ENCODE measurements at regions not wholly inside any gene's neighbourhood (a gene's known extent, or its start where the extent isn't known, plus 50 kb on each side); places are given as distances from the start of the nearest gene placed in this dataset.

GRCh38 chr16:8458481-8459046 lies 131.7 kb downstream of the TMEM114 start:
- Histone ChIP-seq H3K4me3 (no peak overlapping the region), H3K27me3 (ENCODE audit: low read depth) (peaks cover 5% of the 10 kb centered on the region), H3K9me3 (peaks cover 5% of the 10 kb centered on the region), H3K36me3 (no peaks in the 10 kb centered on the region), H3K4me1 (no peaks in the 10 kb centered on the region), H3K27ac (no peak overlapping the region)
- ATAC-seq (no peak), DNase-seq (no peak)
- intact Hi-C loops (cut with DNase I): no loop called here
- no peak for TF ChIP-seq CTCF (IDR thresholded peaks at IDR 0.05)

GRCh38 chr16:8453359-8453758 lies 137.0 kb downstream of the TMEM114 start:
- DNase-seq (no peak), ATAC-seq (no peak)
- Histone ChIP-seq H3K4me3 (no peak overlapping the region), H3K36me3 (no peaks in the 10 kb centered on the region), H3K4me1 (no peaks in the 10 kb centered on the region), H3K27me3 (ENCODE audit: low read depth) (peaks cover 5% of the 10 kb centered on the region), H3K9me3 (peaks cover 5% of the 10 kb centered on the region), H3K27ac (no peak overlapping the region)
- intact Hi-C loops (cut with DNase I): no loop called here
- TF ChIP-seq CTCF (IDR thresholded peaks at IDR 0.05): no peak

- no peak for ATAC-seq
- TF ChIP-seq CTCF (IDR thresholded peaks at IDR 0.05): no peak
- H3K9me3 ChIP-seq: peaks cover 5% of the 10 kb centered on the region
- DNase-seq: no peak
- no peak overlapping the region for H3K4me3 ChIP-seq
- H3K4me1 ChIP-seq: no peaks in the 10 kb centered on the region
- H3K27ac ChIP-seq: no peak overlapping the region
- intact Hi-C loops (cut with DNase I): no loop called here
- peaks cover 5% of the 10 kb centered on the region for H3K27me3 ChIP-seq (ENCODE audit: low read depth)
- H3K36me3 ChIP-seq: no peaks in the 10 kb centered on the region
These were observed 137.4 kb downstream of the TMEM114 start for GRCh38 chr16:8452941-8453340.

- TF ChIP-seq CTCF (IDR thresholded peaks at IDR 0.05): no peak
- H3K9me3 ChIP-seq: no peaks in the 10 kb centered on the region
- H3K36me3 ChIP-seq: no peaks in the 10 kb centered on the region
- no peak overlapping the region for H3K4me3 ChIP-seq
- H3K27me3 ChIP-seq (ENCODE audit: low read depth): no peaks in the 10 kb centered on the region
- H3K27ac ChIP-seq: no peak overlapping the region
- H3K4me1 ChIP-seq: no peaks in the 10 kb centered on the region
- intact Hi-C loops (cut with DNase I): no loop called here
- ATAC-seq (no peak), DNase-seq (no peak)
These were observed 153.4 kb downstream of the TMEM114 start for GRCh38 chr16:8436931-8437330.

- H3K4me3 ChIP-seq: no peak overlapping the region
- H3K36me3 ChIP-seq: no peaks in the 10 kb centered on the region
- no peaks in the 10 kb centered on the region for H3K9me3 ChIP-seq
- no peak for DNase-seq
- peaks cover under 1% of the 10 kb centered on the region for H3K27me3 ChIP-seq (ENCODE audit: low read depth)
- no peak for ATAC-seq
- intact Hi-C loops (cut with DNase I): no loop called here
- no peak overlapping the region for H3K27ac ChIP-seq
- no peak for TF ChIP-seq CTCF (IDR thresholded peaks at IDR 0.05)
- H3K4me1 ChIP-seq: no peaks in the 10 kb centered on the region
These were observed 158.5 kb downstream of the TMEM114 start for GRCh38 chr16:8431783-8432182.

GRCh38 chr16:8430401-8430800 lies 159.9 kb downstream of the TMEM114 start:
- Histone ChIP-seq H3K4me3 (no peak overlapping the region), H3K27ac (no peak overlapping the region), H3K27me3 (ENCODE audit: low read depth) (peaks cover 3% of the 10 kb centered on the region), H3K4me1 (no peaks in the 10 kb centered on the region), H3K9me3 (no peaks in the 10 kb centered on the region), H3K36me3 (no peaks in the 10 kb centered on the region)
- TF ChIP-seq CTCF (IDR thresholded peaks at IDR 0.05): no peak
- intact Hi-C loops (cut with DNase I): no loop called here
- no peak for ATAC-seq
- DNase-seq: no peak
